ENCODE measurements at regions not wholly inside any gene's neighbourhood (a gene's known extent, or its start where the extent isn't known, plus 50 kb on each side); places are given as distances from the start of the nearest gene placed in this dataset.

- TF ChIP-seq, protein P1, sequence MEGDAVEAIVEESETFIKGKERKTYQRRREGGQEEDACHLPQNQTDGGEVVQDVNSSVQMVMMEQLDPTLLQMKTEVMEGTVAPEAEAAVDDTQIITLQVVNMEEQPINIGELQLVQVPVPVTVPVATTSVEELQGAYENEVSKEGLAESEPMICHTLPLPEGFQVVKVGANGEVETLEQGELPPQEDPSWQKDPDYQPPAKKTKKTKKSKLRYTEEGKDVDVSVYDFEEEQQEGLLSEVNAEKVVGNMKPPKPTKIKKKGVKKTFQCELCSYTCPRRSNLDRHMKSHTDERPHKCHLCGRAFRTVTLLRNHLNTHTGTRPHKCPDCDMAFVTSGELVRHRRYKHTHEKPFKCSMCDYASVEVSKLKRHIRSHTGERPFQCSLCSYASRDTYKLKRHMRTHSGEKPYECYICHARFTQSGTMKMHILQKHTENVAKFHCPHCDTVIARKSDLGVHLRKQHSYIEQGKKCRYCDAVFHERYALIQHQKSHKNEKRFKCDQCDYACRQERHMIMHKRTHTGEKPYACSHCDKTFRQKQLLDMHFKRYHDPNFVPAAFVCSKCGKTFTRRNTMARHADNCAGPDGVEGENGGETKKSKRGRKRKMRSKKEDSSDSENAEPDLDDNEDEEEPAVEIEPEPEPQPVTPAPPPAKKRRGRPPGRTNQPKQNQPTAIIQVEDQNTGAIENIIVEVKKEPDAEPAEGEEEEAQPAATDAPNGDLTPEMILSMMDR (IDR thresholded peaks at IDR 0.05), result no peak
- TF ChIP-seq POLR2AphosphoS5 (IDR thresholded peaks at IDR 0.05), result no peak
Observed at GRCh38 chr20:22305381-22305780, 279.0 kb downstream of the FOXA2 start.

All from breast epithelium (tissue), 3 donors.